ENCODE measurements at regions not wholly inside any gene's neighbourhood (a gene's known extent, or its start where the extent isn't known, plus 50 kb on each side); places are given as distances from the start of the nearest gene placed in this dataset.

- Histone ChIP-seq H3K36me3 (no peaks in the 10 kb centered on the region), H3K9me3 (no peaks in the 10 kb centered on the region), H3K27me3 (replicated peaks in 1 of 7) (peaks cover 0 to 86% (median 7%) of the 10 kb centered on the region in 7 donors), H3K27ac (no peak overlapping the region), H3K4me1 (no peaks in the 10 kb centered on the region), H3K4me3 (no peak overlapping the region)
- 64 to 79% (median 70%) methylated on average over 11 of the region's 11 CpGs for WGBS, 5 donors
- TF ChIP-seq POLR2AphosphoS5 (IDR thresholded peaks at IDR 0.05) (no peak), CTCF (IDR thresholded peaks at IDR 0.05 in 8 of 11, conservative IDR thresholded peaks at IDR 0.05 in 3 of 11) (no peak), POLR2A (IDR thresholded peaks at IDR 0.05) (no peak)
- intact Hi-C loops (cut with DNase I; ENCODE audit: low total_unique reads), result no loop called here
- no peak for DNase-seq
Observed at GRCh38 chr17:79331492-79331891, 256.9 kb downstream of the ENGASE start.

- H3K4me1 ChIP-seq, result no peaks in the 10 kb centered on the region
- H3K36me3 ChIP-seq, result no peaks in the 10 kb centered on the region
- H3K4me3 ChIP-seq, result no peak overlapping the region
- DNase-seq, result no peak
- intact Hi-C loops (cut with DNase I; ENCODE audit: low total_unique reads), result no loop called here
- H3K27me3 ChIP-seq (replicated peaks in 1 of 7), result peaks cover 0 to 91% (median 7%) of the 10 kb centered on the region in 7 donors
- no peak overlapping the region for H3K27ac ChIP-seq
- 72 to 77% (median 76%) methylated on average over 11 of the region's 11 CpGs for whole genome bisulfite sequencing, 5 donors
- H3K9me3 ChIP-seq, result no peaks in the 10 kb centered on the region
- no peak for TF ChIP-seq POLR2AphosphoS5 (IDR thresholded peaks at IDR 0.05)
- TF ChIP-seq POLR2A (IDR thresholded peaks at IDR 0.05), result no peak
- no peak for TF ChIP-seq CTCF (IDR thresholded peaks at IDR 0.05 in 8 of 11, conservative IDR thresholded peaks at IDR 0.05 in 3 of 11)
Observed at GRCh38 chr17:79330696-79331095, 256.1 kb downstream of the ENGASE start.

- Histone ChIP-seq H3K27ac (no peak overlapping the region), H3K9me3 (no peaks in the 10 kb centered on the region), H3K4me1 (no peaks in the 10 kb centered on the region), H3K27me3 (replicated peaks in 1 of 7) (peaks cover 0 to 91% (median 7%) of the 10 kb centered on the region in 7 donors), H3K36me3 (no peaks in the 10 kb centered on the region), H3K4me3 (no peak overlapping the region)
- TF ChIP-seq CTCF (IDR thresholded peaks at IDR 0.05 in 8 of 11, conservative IDR thresholded peaks at IDR 0.05 in 3 of 11), result no peak
- no peak for TF ChIP-seq POLR2A (IDR thresholded peaks at IDR 0.05)
- TF ChIP-seq POLR2AphosphoS5 (IDR thresholded peaks at IDR 0.05), result no peak
- 63 to 83% (median 80%) methylated on average over 8 of the region's 8 CpGs for WGBS, 5 donors
- no peak for DNase-seq
- intact Hi-C loops (cut with DNase I; ENCODE audit: low total_unique reads), result no loop called here
Observed at GRCh38 chr17:79330229-79330628, 255.6 kb downstream of the ENGASE start.

- WGBS, 5 donors, result 43 to 68% (median 55%) methylated on average over 2 of the region's 2 CpGs
- DNase-seq, result no peak
- Histone ChIP-seq H3K4me1 (no peaks in the 10 kb centered on the region), H3K4me3 (no peak overlapping the region), H3K36me3 (no peaks in the 10 kb centered on the region), H3K27me3 (replicated peaks in 1 of 7) (peaks cover 0 to 97% (median 7%) of the 10 kb centered on the region in 7 donors), H3K9me3 (no peaks in the 10 kb centered on the region), H3K27ac (no peak overlapping the region)
- TF ChIP-seq CTCF (IDR thresholded peaks at IDR 0.05 in 8 of 11, conservative IDR thresholded peaks at IDR 0.05 in 3 of 11) (no peak), POLR2A (IDR thresholded peaks at IDR 0.05) (no peak), POLR2AphosphoS5 (IDR thresholded peaks at IDR 0.05) (no peak)
- intact Hi-C loops (cut with DNase I; ENCODE audit: low total_unique reads), result no loop called here
Observed at GRCh38 chr17:79326814-79327213, 252.2 kb downstream of the ENGASE start.
